Mammary epithelial cell (primary cell): ENCODE measurements at regions not wholly inside any gene's neighbourhood (a gene's known extent, or its start where the extent isn't known, plus 50 kb on each side); places are given as distances from the start of the nearest gene placed in this dataset.
A peak's percentile ranks its signal among the peaks of the same experiment; 100 is the strongest.

Experiments
- EZH2 ChIP-seq: IDR thresholded peaks from 2 replicates; pipeline ENCODE4 v1.6.1; 2012; ENCODE audit warnings: low read length, inconsistent platforms, borderline replicate concordance
- TF ChIP-seq, protein P1 (sequence below), 2 donors: IDR thresholded peaks in 1 of 2; conservative IDR thresholded peaks in 1 of 2; 2 replicates each; pipeline ENCODE4 v1.5.1; 2011 to 2012; ENCODE audit warnings: inconsistent platforms in 2 of 2, low read length in 2 of 2, mild to moderate bottlenecking in 2 of 2, control low read depth in 1 of 2, low read depth in 1 of 2; ENCODE audit not compliant: insufficient read depth in 1 of 2; ENCODE audit errors: extremely low read depth in 1 of 2

DNA sequence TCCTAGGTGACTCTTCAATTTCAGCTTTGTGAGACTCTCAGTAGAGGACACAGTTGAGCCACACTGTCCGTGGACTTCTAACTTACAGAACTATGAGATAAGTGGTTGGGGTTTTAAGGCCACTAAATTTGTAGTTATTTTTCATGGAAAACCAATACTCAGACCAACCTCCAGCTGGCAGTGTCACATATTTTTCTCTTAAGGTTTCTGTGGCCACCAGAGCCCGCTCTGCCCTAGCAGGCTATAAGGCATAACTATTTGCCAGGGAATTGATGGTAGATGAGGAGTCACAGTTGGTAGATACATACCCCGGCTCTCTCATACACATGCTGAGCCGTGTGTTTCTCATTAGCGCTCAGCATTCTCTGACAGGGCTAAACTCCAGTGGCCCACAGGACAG is 336.8 kb upstream of the MON1B start:
- TF ChIP-seq, protein P1, sequence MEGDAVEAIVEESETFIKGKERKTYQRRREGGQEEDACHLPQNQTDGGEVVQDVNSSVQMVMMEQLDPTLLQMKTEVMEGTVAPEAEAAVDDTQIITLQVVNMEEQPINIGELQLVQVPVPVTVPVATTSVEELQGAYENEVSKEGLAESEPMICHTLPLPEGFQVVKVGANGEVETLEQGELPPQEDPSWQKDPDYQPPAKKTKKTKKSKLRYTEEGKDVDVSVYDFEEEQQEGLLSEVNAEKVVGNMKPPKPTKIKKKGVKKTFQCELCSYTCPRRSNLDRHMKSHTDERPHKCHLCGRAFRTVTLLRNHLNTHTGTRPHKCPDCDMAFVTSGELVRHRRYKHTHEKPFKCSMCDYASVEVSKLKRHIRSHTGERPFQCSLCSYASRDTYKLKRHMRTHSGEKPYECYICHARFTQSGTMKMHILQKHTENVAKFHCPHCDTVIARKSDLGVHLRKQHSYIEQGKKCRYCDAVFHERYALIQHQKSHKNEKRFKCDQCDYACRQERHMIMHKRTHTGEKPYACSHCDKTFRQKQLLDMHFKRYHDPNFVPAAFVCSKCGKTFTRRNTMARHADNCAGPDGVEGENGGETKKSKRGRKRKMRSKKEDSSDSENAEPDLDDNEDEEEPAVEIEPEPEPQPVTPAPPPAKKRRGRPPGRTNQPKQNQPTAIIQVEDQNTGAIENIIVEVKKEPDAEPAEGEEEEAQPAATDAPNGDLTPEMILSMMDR (conservative IDR thresholded peaks at IDR 0.05 in 1 of 2, IDR thresholded peaks at IDR 0.05 in 1 of 2; ENCODE audit: extremely low read depth in 1 of 2, insufficient read depth in 1 of 2, low read depth in 1 of 2, low read length in 2 of 2): peak in 1 of 2 donors; percentile 16
- TF ChIP-seq EZH2: no peak
